WTC11 (cell line): ENCODE measurements at regions not wholly inside any gene's neighbourhood (a gene's known extent, or its start where the extent isn't known, plus 50 kb on each side); places are given as distances from the start of the nearest gene placed in this dataset.

ENCODE experiments used
- ATAC-seq: fragments of 200-7000 bp; cut with Tn5 transposase; 2 replicates; pipeline ENCODE4 v1.10.0; 2021; ENCODE audit warnings: mild to moderate bottlenecking, moderate library complexity
- CTCF ChIA-PET: fragments of 300-600 bp; sonication (Branson Sonifier 250); formaldehyde crosslinking; loops from one replicate; lab custom pipeline; 2021; ENCODE audit warnings: antibody characterized with exemption; lab: Charles Lee
- POLR2A ChIA-PET: fragments of 350-600 bp; sonication (Branson Sonifier 250); formaldehyde crosslinking; loops from one replicate; lab custom pipeline; 2021; ENCODE audit warnings: antibody characterized with exemption; lab: Charles Lee
- DNase-seq: peaks from one replicate; pipeline ENCODE4 v3.0.0; 2021; ENCODE audit warnings: low spot score
- H3K27ac Mint-ChIP-seq: 2 replicates; pipeline ENCODE4 v1.8.0; 2021; ENCODE audit warnings: mixed read lengths
- H3K27me3 Mint-ChIP-seq: 2 replicates; pipeline ENCODE4 v1.8.0; 2021; ENCODE audit warnings: low read depth, mild to moderate bottlenecking, moderate library complexity, mixed read lengths
- H3K36me3 Mint-ChIP-seq: 2 replicates; pipeline ENCODE4 v1.8.0; 2021; ENCODE audit warnings: mixed read lengths
- H3K4me1 Mint-ChIP-seq: 2 replicates; pipeline ENCODE4 v1.8.0; 2022; ENCODE audit warnings: mixed read lengths
- H3K4me3 Mint-ChIP-seq: 2 replicates; pipeline ENCODE4 v1.8.0; 2021; ENCODE audit warnings: mild to moderate bottlenecking, moderate library complexity, mixed read lengths
- H3K9me3 Mint-ChIP-seq: 2 replicates; pipeline ENCODE4 v1.8.0; 2021; ENCODE audit warnings: mixed read lengths
- CREB1 ChIP-seq: sonication (generic); formaldehyde crosslinking; IDR thresholded peaks from 2 replicates; pipeline ENCODE4 v1.8.0; 2023; ENCODE audit warnings: mild to moderate bottlenecking, missing genetic modification reagents
- CREM ChIP-seq: sonication (generic); formaldehyde crosslinking; IDR thresholded peaks from 2 replicates; pipeline ENCODE4 v1.8.1; 2022; ENCODE audit warnings: mild to moderate bottlenecking, missing genetic modification reagents, moderate library complexity
- EMX1 ChIP-seq: fragments of 250-450 bp; sonication (Bioruptor Pico); IDR thresholded peaks from 2 replicates; pipeline ENCODE4 v1.8.0; 2021; ENCODE audit warnings: mild to moderate bottlenecking
- ESRRA ChIP-seq: sonication (generic); formaldehyde crosslinking; IDR thresholded peaks from 2 replicates; pipeline ENCODE4 v1.8.1; 2022; ENCODE audit warnings: mild to moderate bottlenecking, missing genetic modification reagents, borderline replicate concordance
- ETV6 ChIP-seq: sonication (generic); formaldehyde crosslinking; IDR thresholded peaks from 2 replicates; pipeline ENCODE4 v1.8.1; 2022; ENCODE audit warnings: mild to moderate bottlenecking, missing genetic modification reagents
- FOXJ3 ChIP-seq: sonication (generic); formaldehyde crosslinking; IDR thresholded peaks from 2 replicates; pipeline ENCODE4 v1.9.0; 2021; ENCODE audit warnings: missing genetic modification reagents, mild to moderate bottlenecking, borderline replicate concordance
- FOXP1 ChIP-seq: sonication (generic); formaldehyde crosslinking; IDR thresholded peaks from 2 replicates; pipeline ENCODE4 v1.8.0; 2022; ENCODE audit warnings: missing genetic modification reagents, mild to moderate bottlenecking, moderate library complexity, borderline replicate concordance
- GRHL2 ChIP-seq: fragments of 250-450 bp; sonication (Bioruptor Pico); IDR thresholded peaks from 2 replicates; pipeline ENCODE4 v1.8.0; 2022; ENCODE audit warnings: mild to moderate bottlenecking, moderate library complexity; ENCODE audit not compliant: insufficient replicate concordance, severe bottlenecking
- GTF2I ChIP-seq: fragments of 250-450 bp; sonication (Bioruptor Pico); conservative IDR thresholded peaks from 2 replicates; pipeline ENCODE4 v1.4.0; 2021; ENCODE audit warnings: mild to moderate bottlenecking
- JAZF1 ChIP-seq: fragments of 250-450 bp; sonication (Bioruptor Pico); IDR thresholded peaks from 2 replicates; pipeline ENCODE4 v1.9.0; 2021; ENCODE audit warnings: moderate library complexity, mild to moderate bottlenecking, inconsistent platforms
- JUN ChIP-seq: sonication (generic); formaldehyde crosslinking; IDR thresholded peaks from 2 replicates; pipeline ENCODE4 v1.8.0; 2023; ENCODE audit warnings: mild to moderate bottlenecking, missing genetic modification reagents
- MYBL2 ChIP-seq: sonication (generic); formaldehyde crosslinking; IDR thresholded peaks from 2 replicates; pipeline ENCODE4 v1.8.1; 2023; ENCODE audit warnings: mild to moderate bottlenecking, moderate library complexity, missing genetic modification reagents
- OVOL2 ChIP-seq: fragments of 250-450 bp; sonication (Bioruptor Pico); IDR thresholded peaks from 2 replicates; pipeline ENCODE4 v1.9.0; 2021; ENCODE audit warnings: mild to moderate bottlenecking, borderline replicate concordance
- TEAD1 ChIP-seq: sonication (generic); formaldehyde crosslinking; IDR thresholded peaks from 2 replicates; pipeline ENCODE4 v1.8.0; 2022; ENCODE audit warnings: mild to moderate bottlenecking, missing genetic modification reagents
- ZBTB21 ChIP-seq: sonication (generic); formaldehyde crosslinking; IDR thresholded peaks from 2 replicates; pipeline ENCODE4 v1.8.1; 2023; ENCODE audit warnings: mild to moderate bottlenecking, missing genetic modification reagents, borderline replicate concordance
- ZNF263 ChIP-seq: sonication (generic); formaldehyde crosslinking; IDR thresholded peaks from 2 replicates; pipeline ENCODE4 v1.8.1; 2022; ENCODE audit warnings: low read depth, mild to moderate bottlenecking, moderate library complexity, missing genetic modification reagents
- ZNF396 ChIP-seq: fragments of 250-450 bp; sonication (Bioruptor Pico); IDR thresholded peaks from 2 replicates; pipeline ENCODE4 v1.8.0; 2021; ENCODE audit warnings: mild to moderate bottlenecking, moderate library complexity, borderline replicate concordance
- TF ChIP-seq, protein P1 (sequence below): sonication (generic); formaldehyde crosslinking; IDR thresholded peaks from 2 replicates; pipeline ENCODE4 v1.8.0; 2022; ENCODE audit warnings: missing genetic modification reagents
- TF ChIP-seq, protein P2 (sequence below): fragments of 250-450 bp; sonication (Bioruptor Pico); IDR thresholded peaks from 2 replicates; pipeline ENCODE4 v1.9.0; 2021; ENCODE audit warnings: mild to moderate bottlenecking, borderline replicate concordance
- TF ChIP-seq, protein P3 (sequence below): sonication (generic); formaldehyde crosslinking; IDR thresholded peaks from 2 replicates; pipeline ENCODE4 v1.8.1; 2022; ENCODE audit warnings: low read depth, mild to moderate bottlenecking, moderate library complexity, missing genetic modification reagents, borderline replicate concordance
- TF ChIP-seq, protein P4 (sequence below): sonication (generic); formaldehyde crosslinking; IDR thresholded peaks from 2 replicates; pipeline ENCODE4 v1.8.1; 2022; ENCODE audit warnings: low read depth, missing genetic modification reagents, borderline replicate concordance
- TF ChIP-seq, protein P5 (sequence below): sonication (generic); formaldehyde crosslinking; IDR thresholded peaks from 2 replicates; pipeline ENCODE4 v1.8.1; 2023; ENCODE audit warnings: mild to moderate bottlenecking, missing genetic modification reagents, borderline replicate concordance

DNA sequence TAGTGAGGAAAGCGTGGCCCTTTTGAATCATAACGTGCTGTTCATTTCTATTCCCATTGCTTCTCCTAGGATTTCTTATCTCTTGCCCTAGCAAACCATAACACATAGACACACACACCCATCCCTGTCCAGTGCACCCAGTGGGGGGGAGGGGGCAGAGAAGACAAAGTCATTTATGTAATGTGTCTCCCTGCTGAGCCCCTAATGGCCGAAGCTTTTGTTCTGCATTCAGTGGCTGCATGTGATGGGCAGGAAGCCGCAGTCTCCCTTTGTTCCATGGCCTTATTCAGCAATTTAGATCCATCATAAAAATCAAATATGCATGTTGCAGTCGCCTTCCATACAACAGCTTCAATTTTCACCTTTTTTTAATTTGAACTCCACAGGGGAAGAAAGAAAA is 325.4 kb downstream of the ZFHX3 start:
- Mint-ChIP-seq H3K4me1 (peaks cover 40% of the 10 kb centered on the region), H3K4me3 (peak overlapping the region; percentile 46), H3K27me3 (no peaks in the 10 kb centered on the region), H3K36me3 (no peaks in the 10 kb centered on the region), H3K27ac (0 out of 2 replicates have a peak overlapping the region, but pooled peaks have one; percentile 75), H3K9me3 (no peaks in the 10 kb centered on the region)
- ChIA-PET CTCF (interaction anchor here (2.9 kb wide), 1 partner anchor 110 kb away, joined by 12 read pairs; no protein-coding TSS in a partner anchor), POLR2A (interaction anchor here (0.6 kb wide), 1 partner anchor 314 kb away, joined by 5 read pairs; no protein-coding TSS in a partner anchor)
- peak; percentile 84 for ATAC-seq
- DNase-seq: peak; percentile 67
- TF ChIP-seq TEAD1 (peak; percentile 85; the same call in 1 of the 2 replicates), GRHL2 (CRISPR knock-in tag) (no peak), ZNF396 (CRISPR knock-in tag) (no peak), FOXJ3 (CRISPR knock-in tag) (no peak), ZBTB21 (CRISPR knock-in tag) (no peak), CREM (no peak), FOXP1 (CRISPR knock-in tag) (no peak), JAZF1 (CRISPR knock-in tag) (no peak), ESRRA (no peak), MYBL2 (CRISPR knock-in tag) (no peak), JUN (CRISPR knock-in tag) (no peak), OVOL2 (CRISPR knock-in tag) (no peak), CREB1 (no peak), ZNF263 (CRISPR knock-in tag) (no peak), ETV6 (CRISPR knock-in tag) (no peak), EMX1 (no peak), GTF2I (CRISPR knock-in tag) (no peak)
- TF ChIP-seq, protein P1, sequence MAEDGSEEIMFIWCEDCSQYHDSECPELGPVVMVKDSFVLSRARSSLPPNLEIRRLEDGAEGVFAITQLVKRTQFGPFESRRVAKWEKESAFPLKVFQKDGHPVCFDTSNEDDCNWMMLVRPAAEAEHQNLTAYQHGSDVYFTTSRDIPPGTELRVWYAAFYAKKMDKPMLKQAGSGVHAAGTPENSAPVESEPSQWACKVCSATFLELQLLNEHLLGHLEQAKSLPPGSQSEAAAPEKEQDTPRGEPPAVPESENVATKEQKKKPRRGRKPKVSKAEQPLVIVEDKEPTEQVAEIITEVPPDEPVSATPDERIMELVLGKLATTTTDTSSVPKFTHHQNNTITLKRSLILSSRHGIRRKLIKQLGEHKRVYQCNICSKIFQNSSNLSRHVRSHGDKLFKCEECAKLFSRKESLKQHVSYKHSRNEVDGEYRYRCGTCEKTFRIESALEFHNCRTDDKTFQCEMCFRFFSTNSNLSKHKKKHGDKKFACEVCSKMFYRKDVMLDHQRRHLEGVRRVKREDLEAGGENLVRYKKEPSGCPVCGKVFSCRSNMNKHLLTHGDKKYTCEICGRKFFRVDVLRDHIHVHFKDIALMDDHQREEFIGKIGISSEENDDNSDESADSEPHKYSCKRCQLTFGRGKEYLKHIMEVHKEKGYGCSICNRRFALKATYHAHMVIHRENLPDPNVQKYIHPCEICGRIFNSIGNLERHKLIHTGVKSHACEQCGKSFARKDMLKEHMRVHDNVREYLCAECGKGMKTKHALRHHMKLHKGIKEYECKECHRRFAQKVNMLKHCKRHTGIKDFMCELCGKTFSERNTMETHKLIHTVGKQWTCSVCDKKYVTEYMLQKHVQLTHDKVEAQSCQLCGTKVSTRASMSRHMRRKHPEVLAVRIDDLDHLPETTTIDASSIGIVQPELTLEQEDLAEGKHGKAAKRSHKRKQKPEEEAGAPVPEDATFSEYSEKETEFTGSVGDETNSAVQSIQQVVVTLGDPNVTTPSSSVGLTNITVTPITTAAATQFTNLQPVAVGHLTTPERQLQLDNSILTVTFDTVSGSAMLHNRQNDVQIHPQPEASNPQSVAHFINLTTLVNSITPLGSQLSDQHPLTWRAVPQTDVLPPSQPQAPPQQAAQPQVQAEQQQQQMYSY (CRISPR knock-in tag): no peak
- TF ChIP-seq, protein P2, sequence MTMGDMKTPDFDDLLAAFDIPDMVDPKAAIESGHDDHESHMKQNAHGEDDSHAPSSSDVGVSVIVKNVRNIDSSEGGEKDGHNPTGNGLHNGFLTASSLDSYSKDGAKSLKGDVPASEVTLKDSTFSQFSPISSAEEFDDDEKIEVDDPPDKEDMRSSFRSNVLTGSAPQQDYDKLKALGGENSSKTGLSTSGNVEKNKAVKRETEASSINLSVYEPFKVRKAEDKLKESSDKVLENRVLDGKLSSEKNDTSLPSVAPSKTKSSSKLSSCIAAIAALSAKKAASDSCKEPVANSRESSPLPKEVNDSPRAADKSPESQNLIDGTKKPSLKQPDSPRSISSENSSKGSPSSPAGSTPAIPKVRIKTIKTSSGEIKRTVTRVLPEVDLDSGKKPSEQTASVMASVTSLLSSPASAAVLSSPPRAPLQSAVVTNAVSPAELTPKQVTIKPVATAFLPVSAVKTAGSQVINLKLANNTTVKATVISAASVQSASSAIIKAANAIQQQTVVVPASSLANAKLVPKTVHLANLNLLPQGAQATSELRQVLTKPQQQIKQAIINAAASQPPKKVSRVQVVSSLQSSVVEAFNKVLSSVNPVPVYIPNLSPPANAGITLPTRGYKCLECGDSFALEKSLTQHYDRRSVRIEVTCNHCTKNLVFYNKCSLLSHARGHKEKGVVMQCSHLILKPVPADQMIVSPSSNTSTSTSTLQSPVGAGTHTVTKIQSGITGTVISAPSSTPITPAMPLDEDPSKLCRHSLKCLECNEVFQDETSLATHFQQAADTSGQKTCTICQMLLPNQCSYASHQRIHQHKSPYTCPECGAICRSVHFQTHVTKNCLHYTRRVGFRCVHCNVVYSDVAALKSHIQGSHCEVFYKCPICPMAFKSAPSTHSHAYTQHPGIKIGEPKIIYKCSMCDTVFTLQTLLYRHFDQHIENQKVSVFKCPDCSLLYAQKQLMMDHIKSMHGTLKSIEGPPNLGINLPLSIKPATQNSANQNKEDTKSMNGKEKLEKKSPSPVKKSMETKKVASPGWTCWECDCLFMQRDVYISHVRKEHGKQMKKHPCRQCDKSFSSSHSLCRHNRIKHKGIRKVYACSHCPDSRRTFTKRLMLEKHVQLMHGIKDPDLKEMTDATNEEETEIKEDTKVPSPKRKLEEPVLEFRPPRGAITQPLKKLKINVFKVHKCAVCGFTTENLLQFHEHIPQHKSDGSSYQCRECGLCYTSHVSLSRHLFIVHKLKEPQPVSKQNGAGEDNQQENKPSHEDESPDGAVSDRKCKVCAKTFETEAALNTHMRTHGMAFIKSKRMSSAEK (CRISPR knock-in tag): no peak
- TF ChIP-seq, protein P3, sequence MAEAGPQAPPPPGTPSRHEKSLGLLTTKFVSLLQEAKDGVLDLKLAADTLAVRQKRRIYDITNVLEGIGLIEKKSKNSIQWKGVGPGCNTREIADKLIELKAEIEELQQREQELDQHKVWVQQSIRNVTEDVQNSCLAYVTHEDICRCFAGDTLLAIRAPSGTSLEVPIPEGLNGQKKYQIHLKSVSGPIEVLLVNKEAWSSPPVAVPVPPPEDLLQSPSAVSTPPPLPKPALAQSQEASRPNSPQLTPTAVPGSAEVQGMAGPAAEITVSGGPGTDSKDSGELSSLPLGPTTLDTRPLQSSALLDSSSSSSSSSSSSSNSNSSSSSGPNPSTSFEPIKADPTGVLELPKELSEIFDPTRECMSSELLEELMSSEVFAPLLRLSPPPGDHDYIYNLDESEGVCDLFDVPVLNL: no peak
- TF ChIP-seq, protein P4, sequence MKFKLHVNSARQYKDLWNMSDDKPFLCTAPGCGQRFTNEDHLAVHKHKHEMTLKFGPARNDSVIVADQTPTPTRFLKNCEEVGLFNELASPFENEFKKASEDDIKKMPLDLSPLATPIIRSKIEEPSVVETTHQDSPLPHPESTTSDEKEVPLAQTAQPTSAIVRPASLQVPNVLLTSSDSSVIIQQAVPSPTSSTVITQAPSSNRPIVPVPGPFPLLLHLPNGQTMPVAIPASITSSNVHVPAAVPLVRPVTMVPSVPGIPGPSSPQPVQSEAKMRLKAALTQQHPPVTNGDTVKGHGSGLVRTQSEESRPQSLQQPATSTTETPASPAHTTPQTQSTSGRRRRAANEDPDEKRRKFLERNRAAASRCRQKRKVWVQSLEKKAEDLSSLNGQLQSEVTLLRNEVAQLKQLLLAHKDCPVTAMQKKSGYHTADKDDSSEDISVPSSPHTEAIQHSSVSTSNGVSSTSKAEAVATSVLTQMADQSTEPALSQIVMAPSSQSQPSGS: no peak
- TF ChIP-seq, protein P5, sequence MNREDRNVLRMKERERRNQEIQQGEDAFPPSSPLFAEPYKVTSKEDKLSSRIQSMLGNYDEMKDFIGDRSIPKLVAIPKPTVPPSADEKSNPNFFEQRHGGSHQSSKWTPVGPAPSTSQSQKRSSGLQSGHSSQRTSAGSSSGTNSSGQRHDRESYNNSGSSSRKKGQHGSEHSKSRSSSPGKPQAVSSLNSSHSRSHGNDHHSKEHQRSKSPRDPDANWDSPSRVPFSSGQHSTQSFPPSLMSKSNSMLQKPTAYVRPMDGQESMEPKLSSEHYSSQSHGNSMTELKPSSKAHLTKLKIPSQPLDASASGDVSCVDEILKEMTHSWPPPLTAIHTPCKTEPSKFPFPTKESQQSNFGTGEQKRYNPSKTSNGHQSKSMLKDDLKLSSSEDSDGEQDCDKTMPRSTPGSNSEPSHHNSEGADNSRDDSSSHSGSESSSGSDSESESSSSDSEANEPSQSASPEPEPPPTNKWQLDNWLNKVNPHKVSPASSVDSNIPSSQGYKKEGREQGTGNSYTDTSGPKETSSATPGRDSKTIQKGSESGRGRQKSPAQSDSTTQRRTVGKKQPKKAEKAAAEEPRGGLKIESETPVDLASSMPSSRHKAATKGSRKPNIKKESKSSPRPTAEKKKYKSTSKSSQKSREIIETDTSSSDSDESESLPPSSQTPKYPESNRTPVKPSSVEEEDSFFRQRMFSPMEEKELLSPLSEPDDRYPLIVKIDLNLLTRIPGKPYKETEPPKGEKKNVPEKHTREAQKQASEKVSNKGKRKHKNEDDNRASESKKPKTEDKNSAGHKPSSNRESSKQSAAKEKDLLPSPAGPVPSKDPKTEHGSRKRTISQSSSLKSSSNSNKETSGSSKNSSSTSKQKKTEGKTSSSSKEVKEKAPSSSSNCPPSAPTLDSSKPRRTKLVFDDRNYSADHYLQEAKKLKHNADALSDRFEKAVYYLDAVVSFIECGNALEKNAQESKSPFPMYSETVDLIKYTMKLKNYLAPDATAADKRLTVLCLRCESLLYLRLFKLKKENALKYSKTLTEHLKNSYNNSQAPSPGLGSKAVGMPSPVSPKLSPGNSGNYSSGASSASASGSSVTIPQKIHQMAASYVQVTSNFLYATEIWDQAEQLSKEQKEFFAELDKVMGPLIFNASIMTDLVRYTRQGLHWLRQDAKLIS: no peak
